ENCODE measurements at regions not wholly inside any gene's neighbourhood (a gene's known extent, or its start where the extent isn't known, plus 50 kb on each side); places are given as distances from the start of the nearest gene placed in this dataset.

GRCh38 chr4:104559502-104559901 lies 64.8 kb upstream of the CXXC4 start:
- H3K18ac ChIP-seq (ENCODE audit: extremely low read depth, low read length), result no peak overlapping the region
- TF ChIP-seq TBP (IDR thresholded peaks at IDR 0.05; ENCODE audit: low read depth, low read length) (no peak), KDM5A (IDR thresholded peaks at IDR 0.05; ENCODE audit: low read length) (no peak)

More at GRCh38 chr4:104559502-104559901, 64.8 kb upstream of the CXXC4 start:
- 94% methylated on average over 1 of the region's 1 CpG; no CpG with 5 or more reads in 1 of the 2 experiments for WGBS, 2 experiments (ENCODE audit: extremely low coverage in 1 of 2, insufficient coverage in 1 of 2, insufficient read length in 1 of 2, insufficient replicate concordance in 2 of 2, low coverage in 1 of 2, low lambda C conversion rate in 2 of 2, missing lambda C conversion rate in 1 of 2)
- H3K4me2 ChIP-seq (ENCODE audit: insufficient read depth in 1 of 2, low read depth in 2 of 2, low read length in 2 of 2), result no peak overlapping the region
- H3K9me3 ChIP-seq (ENCODE audit: insufficient read depth in 2 of 2, low read depth in 1 of 2, low read length in 1 of 2), result no peaks in the 10 kb centered on the region
- H3K79me2 ChIP-seq (ENCODE audit: control insufficient read depth in 1 of 2, insufficient read depth in 2 of 2, low read length in 2 of 2), result no peaks in the 10 kb centered on the region
- ChIA-PET CTCF (ENCODE audit: partially characterized antibody) (no interaction called here), POLR2A (ENCODE audit: partially characterized antibody) (no interaction called here)
- no peak overlapping the region for H2BK5ac ChIP-seq (ENCODE audit: low read depth, low read length)
- H4K8ac ChIP-seq (ENCODE audit: extremely low read depth, insufficient read depth, low read length), result no peak overlapping the region
- no peaks in the 10 kb centered on the region for H3K36me3 ChIP-seq (ENCODE audit: control insufficient read depth in 2 of 4, insufficient read depth in 4 of 4, low read length in 3 of 4)
- no peak overlapping the region for H2BK15ac ChIP-seq (ENCODE audit: low read length)
- DNase-seq (ENCODE audit: low read depth in 1 of 2, low spot score in 2 of 2) (no peak), FAIRE-seq (no peak)
- H3K27ac ChIP-seq (ENCODE audit: low read depth, low read length), result no peak overlapping the region
- H3K27me3 ChIP-seq (replicated peaks in 1 of 4; ENCODE audit: control insufficient read depth in 3 of 4, extremely low read depth in 1 of 4, insufficient read depth in 3 of 4, low read length in 3 of 4), result no peaks in the 10 kb centered on the region
- no peak overlapping the region for H2BK20ac ChIP-seq (ENCODE audit: low read length)
- H2BK12ac ChIP-seq (ENCODE audit: low read depth, low read length), result no peak overlapping the region
- no peaks in the 10 kb centered on the region for H3K23me2 ChIP-seq (ENCODE audit: low read depth, low read length)
- no peak overlapping the region for H3K14ac ChIP-seq (ENCODE audit: insufficient read length)
- H3K79me1 ChIP-seq (ENCODE audit: low read depth, low read length), result no peaks in the 10 kb centered on the region
- H2AFZ ChIP-seq (ENCODE audit: low read length), result no peak overlapping the region
- no peak overlapping the region for H2BK120ac ChIP-seq (replicated peaks; ENCODE audit: low read depth, low read length)
- H3K56ac ChIP-seq (replicated peaks; ENCODE audit: insufficient read length, low read depth, low read length), result no peak overlapping the region
- no peaks in the 10 kb centered on the region for H4K20me1 ChIP-seq (replicated peaks in 1 of 2; ENCODE audit: control insufficient read depth in 1 of 2, insufficient read depth in 2 of 2, low read length in 2 of 2)
- no peak overlapping the region for H4K5ac ChIP-seq (ENCODE audit: insufficient read length, low read depth, low read length)
- no peak overlapping the region for H3K9ac ChIP-seq (replicated peaks in 1 of 4; ENCODE audit: extremely low read depth in 1 of 4, low read depth in 3 of 4, low read length in 3 of 4)
- no peak overlapping the region for H3K4me3 ChIP-seq (ENCODE audit: extremely low read depth in 1 of 4, insufficient read depth in 2 of 4, low read depth in 3 of 4, low read length in 4 of 4)
- H2AK5ac ChIP-seq (ENCODE audit: low read depth, low read length), result no peak overlapping the region
- no peaks in the 10 kb centered on the region for H3K4me1 ChIP-seq (replicated peaks in 1 of 4; ENCODE audit: control insufficient read depth in 3 of 4, insufficient read depth in 4 of 4, low read length in 3 of 4)
- H3K4ac ChIP-seq (replicated peaks; ENCODE audit: insufficient read length, low read depth, low read length), result no peak overlapping the region
- H4K91ac ChIP-seq (replicated peaks; ENCODE audit: insufficient read length, low read length), result no peak overlapping the region
- H3K23ac ChIP-seq (ENCODE audit: insufficient read length), result no peak overlapping the region

All from H1 (cell line).